ENCODE measurements at regions not wholly inside any gene's neighbourhood (a gene's known extent, or its start where the extent isn't known, plus 50 kb on each side); places are given as distances from the start of the nearest gene placed in this dataset.

DNA sequence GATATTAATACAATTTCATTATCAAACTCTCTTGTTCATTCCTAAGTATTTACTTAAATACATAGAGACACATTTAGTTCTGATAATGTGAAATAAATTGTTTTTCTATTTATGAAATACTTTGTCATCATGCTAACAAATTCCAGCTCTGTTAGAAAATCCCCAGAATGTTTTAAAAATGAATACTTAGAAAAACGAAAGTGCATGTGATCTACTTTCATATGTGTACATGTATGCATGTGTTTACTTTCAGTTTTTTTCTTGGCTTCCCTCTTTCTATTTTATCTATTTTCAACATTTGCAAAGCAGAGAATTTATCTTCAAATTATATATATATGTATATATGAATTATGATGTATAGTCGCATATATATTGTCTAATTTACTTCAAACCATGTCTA is 1110.0 kb upstream of the PCDH20 start:
- H3K27ac ChIP-seq: no peak overlapping the region
- TF ChIP-seq, protein P1, sequence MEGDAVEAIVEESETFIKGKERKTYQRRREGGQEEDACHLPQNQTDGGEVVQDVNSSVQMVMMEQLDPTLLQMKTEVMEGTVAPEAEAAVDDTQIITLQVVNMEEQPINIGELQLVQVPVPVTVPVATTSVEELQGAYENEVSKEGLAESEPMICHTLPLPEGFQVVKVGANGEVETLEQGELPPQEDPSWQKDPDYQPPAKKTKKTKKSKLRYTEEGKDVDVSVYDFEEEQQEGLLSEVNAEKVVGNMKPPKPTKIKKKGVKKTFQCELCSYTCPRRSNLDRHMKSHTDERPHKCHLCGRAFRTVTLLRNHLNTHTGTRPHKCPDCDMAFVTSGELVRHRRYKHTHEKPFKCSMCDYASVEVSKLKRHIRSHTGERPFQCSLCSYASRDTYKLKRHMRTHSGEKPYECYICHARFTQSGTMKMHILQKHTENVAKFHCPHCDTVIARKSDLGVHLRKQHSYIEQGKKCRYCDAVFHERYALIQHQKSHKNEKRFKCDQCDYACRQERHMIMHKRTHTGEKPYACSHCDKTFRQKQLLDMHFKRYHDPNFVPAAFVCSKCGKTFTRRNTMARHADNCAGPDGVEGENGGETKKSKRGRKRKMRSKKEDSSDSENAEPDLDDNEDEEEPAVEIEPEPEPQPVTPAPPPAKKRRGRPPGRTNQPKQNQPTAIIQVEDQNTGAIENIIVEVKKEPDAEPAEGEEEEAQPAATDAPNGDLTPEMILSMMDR (conservative IDR thresholded peaks at IDR 0.05): no peak

DNA sequence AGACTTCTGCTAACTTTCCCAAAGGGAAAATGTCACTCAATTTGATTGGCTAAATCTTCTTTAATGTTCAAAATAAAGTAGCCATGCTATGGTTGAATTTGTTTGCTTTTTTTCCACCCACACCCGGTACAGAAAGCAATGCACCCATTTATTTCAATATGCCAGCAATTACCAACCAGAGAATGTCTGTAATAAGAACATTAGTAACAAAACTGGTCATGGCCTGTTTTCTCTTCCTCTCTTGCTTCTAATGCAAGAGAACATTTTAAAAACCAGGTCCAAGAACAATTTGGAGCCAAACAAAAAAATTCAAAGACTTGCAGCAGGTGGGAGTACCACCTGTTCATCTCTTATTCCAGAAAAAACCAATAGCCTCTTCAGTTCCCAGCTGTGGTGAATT is 1108.8 kb upstream of the PCDH20 start:
- TF ChIP-seq, protein P1 (conservative IDR thresholded peaks at IDR 0.05): no peak
- no peak overlapping the region for H3K27ac ChIP-seq

DNA sequence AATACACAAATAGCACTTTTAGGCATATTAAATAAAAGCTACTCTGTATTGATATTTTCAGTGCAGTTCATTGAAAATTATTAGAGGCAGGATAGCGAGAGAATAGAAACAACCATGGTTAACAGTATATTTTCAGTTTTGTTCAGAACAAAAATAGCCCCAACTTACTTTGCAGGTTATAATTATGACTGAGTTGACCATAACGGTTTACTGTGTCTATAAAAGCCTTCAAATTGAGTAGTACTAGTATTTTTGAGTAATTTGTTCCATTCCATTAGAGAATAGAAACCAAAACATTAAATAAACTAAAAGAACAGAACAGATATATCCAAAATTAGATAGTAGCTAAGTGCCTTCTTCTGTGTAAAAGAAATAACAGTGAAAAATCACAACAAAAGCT is 1108.4 kb upstream of the PCDH20 start:
- TF ChIP-seq, protein P1 (conservative IDR thresholded peaks at IDR 0.05): no peak
- no peak overlapping the region for H3K27ac ChIP-seq

DNA sequence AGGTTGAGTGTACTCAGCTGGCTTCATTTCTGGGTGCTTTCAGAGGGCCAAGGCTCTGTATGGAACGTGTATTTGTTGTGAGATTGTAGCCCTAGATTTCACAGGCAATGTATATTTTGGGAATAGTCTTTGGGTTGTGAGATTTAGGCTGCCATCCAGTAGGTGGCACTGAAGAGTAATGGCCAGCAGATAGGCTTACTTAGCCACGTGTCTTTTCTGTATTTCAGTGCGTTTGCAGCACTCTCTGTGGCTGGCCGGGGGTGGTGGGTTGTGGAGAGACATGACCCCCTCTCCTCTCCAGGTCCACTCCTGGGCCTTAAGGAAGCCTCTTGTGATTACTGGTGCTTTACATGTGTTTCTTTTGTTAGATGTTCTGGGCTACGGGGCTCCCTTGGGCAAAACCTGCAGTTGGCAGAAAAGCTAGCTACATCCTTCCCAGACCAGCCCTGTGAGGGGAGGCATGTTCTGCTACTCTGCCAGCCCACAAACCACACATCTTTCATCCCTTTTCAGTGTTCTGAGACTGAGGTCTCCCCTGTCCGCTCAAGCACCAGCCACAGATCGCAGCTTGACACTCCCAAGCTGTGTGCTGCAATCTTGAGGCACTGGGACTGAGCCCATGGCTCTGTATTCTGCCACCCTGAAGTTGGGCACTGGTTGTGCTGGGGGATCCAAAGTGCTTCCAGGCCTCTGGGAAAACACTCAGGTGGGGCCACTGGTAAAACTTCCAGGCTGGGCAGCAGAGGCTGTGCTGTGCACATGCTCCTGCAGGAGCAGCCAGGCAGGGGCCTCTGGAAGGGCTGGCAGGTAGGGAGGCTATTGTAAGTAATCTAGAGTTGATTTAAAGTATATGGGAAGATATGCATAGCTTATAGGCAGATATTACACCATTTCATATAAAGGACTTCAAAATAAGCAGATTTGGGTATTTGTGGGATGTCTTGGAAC is 1096.8 kb upstream of the PCDH20 start:
- TF ChIP-seq, protein P1 (conservative IDR thresholded peaks at IDR 0.05): peak; percentile 84
- peak overlapping the region; percentile 28; the same call in 1 of the 2 replicates for H3K27ac ChIP-seq

DNA sequence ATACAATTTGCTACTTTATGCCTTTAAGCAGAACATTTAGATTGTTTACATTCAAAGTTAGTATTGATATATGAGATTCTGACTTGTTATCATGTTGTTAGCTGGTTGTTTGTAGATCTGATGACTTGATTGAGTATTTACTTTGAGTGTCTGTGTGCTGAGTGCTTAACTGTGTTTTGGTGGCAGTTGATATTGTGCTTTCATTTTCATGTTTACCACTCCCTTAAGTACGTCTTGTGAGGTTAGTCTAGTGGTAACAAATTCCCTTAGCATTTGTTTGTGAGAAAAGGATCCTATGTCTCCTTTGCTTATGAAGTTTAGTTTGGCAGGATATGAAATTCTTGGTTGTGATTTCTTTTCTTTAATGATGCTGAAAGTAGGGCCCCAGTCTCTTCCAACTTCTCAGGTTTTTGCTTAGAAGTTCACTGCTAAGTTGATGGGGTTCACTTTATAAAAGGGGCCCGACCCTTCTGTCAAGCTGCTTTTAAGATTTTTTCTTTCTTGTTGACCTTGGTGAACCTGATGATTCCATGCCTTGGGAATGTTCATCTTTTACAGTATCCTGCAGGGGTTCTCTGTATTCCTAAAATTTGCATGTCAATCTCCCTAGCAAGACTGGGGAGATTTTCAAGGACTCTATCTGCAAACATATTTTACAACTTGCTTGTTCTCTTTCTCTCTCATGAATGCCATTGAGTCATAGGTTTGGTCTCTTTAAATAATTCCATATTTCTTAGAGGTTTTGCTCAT is 1095.4 kb upstream of the PCDH20 start:
- TF ChIP-seq, protein P1 (conservative IDR thresholded peaks at IDR 0.05): no peak
- H3K27ac ChIP-seq: no peak overlapping the region

DNA sequence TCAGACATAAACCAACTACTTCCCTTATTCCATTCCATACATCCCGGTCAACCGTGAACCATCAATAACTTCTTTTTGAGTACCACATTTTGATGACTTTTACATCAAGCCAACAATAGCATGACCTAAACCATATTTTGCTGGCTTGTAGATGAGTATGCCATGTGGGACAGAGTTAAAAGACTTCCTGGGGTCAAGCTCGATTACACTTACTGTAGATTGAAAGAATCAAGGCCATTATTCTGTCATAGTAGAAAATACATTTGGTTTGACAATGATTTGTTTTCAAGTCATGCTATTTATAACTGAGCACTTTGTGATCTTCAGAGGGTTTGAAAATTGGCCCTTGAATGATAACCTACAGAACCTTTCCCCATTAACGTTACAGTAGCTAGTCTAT is 1086.9 kb upstream of the PCDH20 start:
- H3K27ac ChIP-seq: no peak overlapping the region
- TF ChIP-seq, protein P1 (conservative IDR thresholded peaks at IDR 0.05): no peak

DNA sequence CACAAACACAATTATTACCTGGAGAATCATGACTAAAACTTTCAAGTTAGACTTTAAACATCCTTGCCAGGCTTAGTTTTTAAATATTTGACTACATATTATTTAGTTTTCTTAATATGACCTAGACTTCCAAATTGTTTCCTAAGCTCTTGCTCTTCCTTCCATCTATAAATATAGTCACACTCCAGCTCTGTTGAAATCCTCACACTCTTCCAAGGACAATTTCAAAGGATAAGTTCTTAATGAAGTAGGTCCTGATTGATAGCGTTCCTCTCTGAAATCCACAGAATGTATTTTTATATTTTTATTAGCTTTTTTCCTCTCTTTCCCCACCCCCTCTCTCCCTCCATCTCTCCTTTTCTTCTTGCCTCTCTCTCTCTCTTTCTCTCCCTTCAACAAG is 1074.1 kb upstream of the PCDH20 start:
- TF ChIP-seq, protein P1 (conservative IDR thresholded peaks at IDR 0.05): no peak
- no peak overlapping the region for H3K27ac ChIP-seq
